ELF-1 (cell line): ENCODE measurements at regions not wholly inside any gene's neighbourhood (a gene's known extent, or its start where the extent isn't known, plus 50 kb on each side); places are given as distances from the start of the nearest gene placed in this dataset.

ENCODE experiments used
- DNase-seq: peaks from one replicate; pipeline ENCODE4 v3.0.0-alpha.2; 2016; ENCODE audit warnings: low read depth, low spot score

- no peak for DNase-seq
These were observed 289.1 kb upstream of the ITGA1 start for GRCh38 chr5:52498607-52499006.

GRCh38 chr5:52502460-52502999 lies 285.2 kb upstream of the ITGA1 start:
- peak; percentile 1 for DNase-seq

- DNase-seq: no peak
These were observed 283.0 kb upstream of the ITGA1 start for GRCh38 chr5:52504584-52505240.

GRCh38 chr5:52517667-52518066 lies 270.0 kb upstream of the ITGA1 start:
- DNase-seq: no peak

DNA sequence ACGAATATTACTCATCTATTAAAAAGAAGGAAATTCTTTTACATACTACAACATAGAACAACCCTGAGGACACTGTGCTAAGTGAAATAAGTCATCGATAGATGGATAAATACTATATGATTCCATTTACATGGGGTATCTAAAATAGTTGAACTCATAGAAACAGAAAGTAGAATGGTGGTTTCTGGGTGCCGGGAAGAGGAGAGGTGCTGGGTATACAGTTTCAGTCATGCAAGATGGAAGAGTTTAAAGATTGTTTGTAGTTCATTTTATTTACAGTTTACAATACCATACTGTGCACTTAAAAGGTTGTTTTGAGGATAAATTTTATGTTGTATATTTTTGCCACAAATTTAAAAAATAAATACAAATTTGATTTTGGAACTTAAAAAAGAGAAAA lies 267.5 kb upstream of the ITGA1 start:
- DNase-seq: no peak

- DNase-seq: no peak
These were observed 266.5 kb upstream of the ITGA1 start for GRCh38 chr5:52521236-52521635.

- no peak for DNase-seq
These were observed 264.0 kb upstream of the ITGA1 start for GRCh38 chr5:52523701-52524100.

- DNase-seq: no peak
These were observed 256.6 kb upstream of the ITGA1 start for GRCh38 chr5:52531105-52531504.

GRCh38 chr5:52543594-52543993 lies 244.1 kb upstream of the ITGA1 start:
- no peak for DNase-seq

DNA sequence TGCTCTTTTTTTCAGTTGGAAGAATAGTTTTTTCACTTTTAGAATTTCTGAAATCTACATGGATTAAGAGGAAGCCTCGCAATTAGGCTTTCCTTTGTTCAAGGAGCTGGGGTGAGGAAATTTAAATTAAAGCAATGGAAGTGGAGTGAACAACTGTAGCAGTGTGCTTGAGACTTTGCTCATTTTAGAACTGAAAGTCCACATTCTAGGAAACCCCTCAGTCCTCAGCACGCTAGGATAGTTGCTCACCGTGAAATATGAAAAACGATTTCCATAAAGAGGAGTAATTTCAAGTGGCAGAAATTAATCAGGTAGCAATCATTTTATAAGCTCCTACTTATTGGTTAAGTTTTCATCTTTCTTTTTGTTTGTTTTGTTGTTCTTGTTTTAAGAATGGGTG lies 243.0 kb upstream of the ITGA1 start:
- no peak for DNase-seq

DNA sequence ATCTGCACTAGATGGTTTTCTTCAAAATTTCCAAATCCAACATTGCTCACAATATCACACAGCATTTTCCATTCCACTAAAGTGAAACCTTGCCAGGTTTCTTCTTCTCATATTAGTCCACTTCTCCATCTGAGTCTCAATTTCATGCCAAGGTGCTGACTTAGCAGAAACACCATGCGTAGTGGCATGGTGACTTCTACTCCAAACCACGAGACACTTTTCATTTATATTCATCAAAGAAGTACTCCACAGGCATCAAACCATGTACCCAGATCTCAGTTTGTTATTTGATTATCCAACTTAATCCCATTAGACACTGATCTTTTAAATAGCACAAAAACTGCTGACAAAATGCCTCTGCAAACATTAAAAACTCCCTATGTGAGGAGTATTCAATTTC lies 233.4 kb upstream of the ITGA1 start:
- no peak for DNase-seq

- no peak for DNase-seq
These were observed 227.3 kb upstream of the ITGA1 start for GRCh38 chr5:52560366-52560765.

- no peak for DNase-seq
These were observed 225.2 kb upstream of the ITGA1 start for GRCh38 chr5:52562473-52562872.

DNA sequence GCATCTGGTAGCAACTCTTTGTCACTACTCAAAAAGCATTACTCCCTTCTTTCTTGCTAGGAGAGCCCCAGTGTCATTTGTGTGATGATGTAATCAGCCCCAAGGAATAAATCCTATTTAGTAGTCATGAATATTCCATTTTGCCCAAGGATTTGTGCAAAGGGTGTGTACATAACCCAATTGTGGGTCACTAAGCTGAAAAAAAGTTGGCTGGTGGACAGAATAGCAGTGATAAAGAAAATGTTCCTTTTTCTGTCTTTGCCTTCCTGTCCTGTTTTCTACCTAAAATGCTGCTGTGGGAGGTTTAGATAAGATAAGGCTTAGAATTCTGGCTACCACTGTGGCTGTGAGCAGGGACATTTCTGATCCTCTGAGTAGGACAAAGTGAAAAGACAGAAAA lies 223.1 kb upstream of the ITGA1 start:
- no peak for DNase-seq

DNA sequence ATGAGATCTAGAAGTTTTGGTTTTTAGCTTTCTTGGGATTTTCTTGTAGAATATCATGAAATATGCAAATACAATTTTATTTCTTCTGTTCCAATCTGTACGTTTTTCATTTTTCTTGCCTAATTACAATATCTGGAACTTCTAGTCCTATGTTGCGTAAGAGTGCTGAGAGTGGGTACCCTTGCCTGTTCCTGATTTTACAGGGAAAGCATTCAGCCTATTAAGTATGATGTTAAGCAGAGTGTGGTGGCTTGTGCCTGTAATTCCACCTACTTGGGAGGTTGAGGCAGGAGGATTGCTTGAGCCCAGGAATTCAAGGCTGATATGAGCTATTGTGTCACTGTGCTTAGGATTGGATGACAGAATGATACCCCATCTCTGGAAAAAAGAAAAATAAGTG lies 210.2 kb upstream of the ITGA1 start:
- no peak for DNase-seq

GRCh38 chr5:52579391-52579790 lies 208.3 kb upstream of the ITGA1 start:
- DNase-seq: no peak

GRCh38 chr5:52580921-52581320 lies 206.8 kb upstream of the ITGA1 start:
- no peak for DNase-seq

- no peak for DNase-seq
These were observed 205.4 kb upstream of the ITGA1 start for GRCh38 chr5:52582313-52582712.

GRCh38 chr5:52587131-52587530 lies 200.6 kb upstream of the ITGA1 start:
- DNase-seq: no peak

DNA sequence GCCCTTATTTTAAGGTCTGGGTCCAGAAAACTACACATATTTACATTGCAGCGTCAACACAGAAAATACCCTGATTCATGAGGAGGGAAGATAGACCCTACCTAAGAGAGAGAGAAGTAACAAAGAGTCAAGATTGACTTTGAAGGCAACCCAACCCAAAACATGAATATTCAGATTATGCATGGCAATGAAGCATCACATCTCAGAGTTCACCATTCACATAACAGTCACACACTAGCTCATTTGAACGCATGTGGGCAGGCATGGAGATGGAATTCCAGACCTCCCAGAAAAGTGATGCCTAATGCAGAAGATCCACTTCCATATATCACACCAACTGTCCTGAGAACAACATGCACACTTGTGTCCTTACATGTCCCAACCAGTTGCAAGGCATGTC lies 190.1 kb upstream of the ITGA1 start:
- DNase-seq: no peak

GRCh38 chr5:52598968-52599367 lies 188.7 kb upstream of the ITGA1 start:
- DNase-seq: no peak

DNA sequence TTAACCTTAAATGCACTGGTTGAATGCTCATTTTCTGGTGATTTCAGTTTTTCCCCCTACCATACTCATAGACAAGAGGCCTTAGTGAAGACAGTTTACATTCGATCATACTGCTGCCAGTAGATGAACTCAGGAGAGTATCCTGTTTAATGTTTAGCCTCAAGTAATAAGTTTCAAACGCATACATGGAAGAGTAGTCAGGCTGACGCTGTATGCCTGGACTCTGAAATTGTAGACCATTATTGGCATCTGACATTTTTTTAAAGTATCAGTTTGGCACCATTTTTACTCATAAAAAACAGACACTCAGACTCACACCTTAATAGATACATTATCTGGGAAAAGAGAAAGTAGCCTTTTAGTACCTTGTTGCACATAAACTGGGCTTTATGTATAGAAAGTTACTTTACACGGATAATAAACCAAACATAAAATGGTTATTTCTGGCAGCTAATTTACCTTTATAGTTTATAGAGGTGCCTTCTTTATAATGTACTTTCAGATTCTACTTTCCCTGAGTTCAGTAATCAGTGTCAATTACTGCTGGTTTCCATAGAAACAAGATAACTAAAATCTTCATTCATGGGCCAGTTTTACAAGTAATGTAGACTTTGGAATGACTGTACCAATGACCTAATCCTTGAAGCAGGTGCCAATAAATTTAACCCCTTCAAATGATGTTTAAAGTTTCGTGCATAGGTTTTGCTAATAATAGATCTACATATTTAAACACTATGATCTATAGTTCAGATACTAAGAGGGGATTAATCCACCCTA lies 183.8 kb upstream of the ITGA1 start:
- DNase-seq: no peak
